Adrenal gland (tissue), 9 donors: ENCODE measurements at regions not wholly inside any gene's neighbourhood (a gene's known extent, or its start where the extent isn't known, plus 50 kb on each side); places are given as distances from the start of the nearest gene placed in this dataset.

ENCODE experiments used
- DNase-seq, 7 donors: peaks; one replicate each; pipeline ENCODE4 v3.0.0-alpha.2; 2019 to 2020
- H3K27ac ChIP-seq, 5 donors: fragments of 200-600 bp; sonication (generic) in 4 of 5; 1 replicate in 3 of 5; 2 replicates in 2 of 5; pipeline versions ENCODE4 v1.5.1 to v1.8.0; 2016 to 2020; ENCODE audit warnings: mild to moderate bottlenecking in 1 of 5
- H3K27me3 ChIP-seq: fragments of 200-600 bp; 2 replicates; pipeline ENCODE4 v1.8.0; 2021
- H3K36me3 ChIP-seq, 2 donors: fragments of 200-600 bp; replicated peaks in 1 of 2; 1 replicate in 1 of 2; 2 replicates in 1 of 2; pipeline versions ENCODE4 v1.5.1 to v1.8.0; 2018 to 2022
- H3K4me1 ChIP-seq, 2 donors: fragments of 200-600 bp; replicated peaks in 1 of 2; 1 replicate in 1 of 2; 2 replicates in 1 of 2; pipeline versions ENCODE4 v1.5.1 to v1.8.0; 2018 to 2021
- H3K4me3 ChIP-seq, 4 donors: fragments of 200-600 bp; sonication (generic) in 3 of 4; one replicate each; pipeline ENCODE4 v1.5.1; 2016 to 2018
- H3K9me3 ChIP-seq, 3 donors: fragments of 200-600 bp; sonication (generic) in 1 of 3; replicated peaks in 1 of 3; 1 replicate in 2 of 3; 2 replicates in 1 of 3; pipeline versions ENCODE4 v1.5.1 to v1.8.0; 2016 to 2021
- CTCF ChIP-seq, 6 experiments: fragments of 450-650 bp in 4 of 6; fragments of 200-600 bp in 2 of 6; sonication (generic) in 1 of 6; IDR thresholded peaks; 1 replicate in 5 of 6; 2 replicates in 1 of 6; pipeline versions ENCODE4 v1.5.1 to v1.8.0; 2016 to 2021; ENCODE audit warnings: antibody characterized with exemption in 6 of 6, mild to moderate bottlenecking in 2 of 6, moderate library complexity in 1 of 6
- POLR2A ChIP-seq, 2 donors: fragments of 450-650 bp; IDR thresholded peaks; one replicate each; pipeline ENCODE4 v1.6.1; 2017; ENCODE audit warnings: antibody characterized with exemption in 2 of 2, mild to moderate bottlenecking in 2 of 2, moderate library complexity in 1 of 2
- WGBS, 4 donors: extraction: QIAGEN DNeasy Blood & Tissue Kit in 2 of 4; methylation state at CpG; one replicate each; pipeline versions ENCODE4 v1.1.5 to v1.1.7; 2013 to 2017; 5-methylcytosine and 5-hydroxymethylcytosine counted together
- intact Hi-C, 2 donors: fragments of 100-400 bp; cut with DNase I; formaldehyde crosslinking; loops; one replicate each; pipeline versions ENCODE4 v1.14.1 to v1.15.0; 2022 to 2023
- donor health status: healthy with polysubstance abuse.
- donor health status: Bipolar disorder and iron deficiency.
- donor health status: DM: yes; HTN: yes; CAD: no.
- donor health status: DM: no; HTN: no; CAD: no.
- donor health status: DM: no; HTN: no; CAD: no.

GRCh38 chr4:182145334-182145905, 97.8 kb upstream of the TENM3 start:
- Histone ChIP-seq H3K9me3 (no peaks in the 10 kb centered on the region), H3K4me3 (peak overlapping the region in 1 of 4 donors; percentile 82), H3K36me3 (no peaks in the 10 kb centered on the region), H3K4me1 (peaks cover 16 to 22% of the 10 kb centered on the region in 2 donors), H3K27me3 (no peaks in the 10 kb centered on the region), H3K27ac (no peak overlapping the region)
- DNase-seq, result no peak
- no peak for TF ChIP-seq POLR2A (IDR thresholded peaks at IDR 0.05)
- no peak for TF ChIP-seq CTCF (IDR thresholded peaks at IDR 0.05)
- intact Hi-C loops, result no loop called here
- 29 to 33% (median 32%) methylated on average over 12 of the region's 12 CpGs for WGBS, 4 donors

GRCh38 chr4:182147391-182147790, 95.8 kb upstream of the TENM3 start:
- WGBS, 4 donors, result 75 to 83% (median 78%) methylated on average over 5 of the region's 5 CpGs
- DNase-seq, result no peak
- no peaks in the 10 kb centered on the region for H3K27me3 ChIP-seq
- no peak overlapping the region for H3K27ac ChIP-seq
- H3K9me3 ChIP-seq, result no peaks in the 10 kb centered on the region
- intact Hi-C loops, result no loop called here
- no peak overlapping the region for H3K4me3 ChIP-seq
- H3K4me1 ChIP-seq, result peaks cover 15 to 19% of the 10 kb centered on the region in 2 donors
- TF ChIP-seq CTCF (IDR thresholded peaks at IDR 0.05) (no peak), POLR2A (IDR thresholded peaks at IDR 0.05) (no peak)
- no peaks in the 10 kb centered on the region for H3K36me3 ChIP-seq

- Histone ChIP-seq H3K27me3 (no peaks in the 10 kb centered on the region), H3K9me3 (no peaks in the 10 kb centered on the region)
- intact Hi-C loops, result no loop called here
Measured at GRCh38 chr4:182150645-182151044, 92.6 kb upstream of the TENM3 start.

GRCh38 chr4:182155806-182156205, 87.4 kb upstream of the TENM3 start:
- Histone ChIP-seq H3K36me3 (no peaks in the 10 kb centered on the region), H3K4me1 (no peaks in the 10 kb centered on the region), H3K27me3 (no peaks in the 10 kb centered on the region), H3K27ac (no peak overlapping the region), H3K9me3 (no peaks in the 10 kb centered on the region), H3K4me3 (no peak overlapping the region)
- intact Hi-C loops, result no loop called here
- TF ChIP-seq CTCF (IDR thresholded peaks at IDR 0.05), result no peak
- TF ChIP-seq POLR2A (IDR thresholded peaks at IDR 0.05), result no peak
- DNase-seq, result no peak
- WGBS, 4 donors, result 86 to 98% (median 92%) methylated on average over 1 of the region's 1 CpG

More at GRCh38 chr4:182150645-182151044, 92.6 kb upstream of the TENM3 start:
- no peak overlapping the region for H3K4me3 ChIP-seq
- H3K27ac ChIP-seq, result no peak overlapping the region
- no peaks in the 10 kb centered on the region for H3K36me3 ChIP-seq
- no peak for DNase-seq
- no peaks in the 10 kb centered on the region for H3K4me1 ChIP-seq
- WGBS, 4 donors, result 93 to 96% (median 94%) methylated on average over 3 of the region's 3 CpGs
- no peak for TF ChIP-seq CTCF (IDR thresholded peaks at IDR 0.05)
- no peak for TF ChIP-seq POLR2A (IDR thresholded peaks at IDR 0.05)
